ENCODE measurements at regions not wholly inside any gene's neighbourhood (a gene's known extent, or its start where the extent isn't known, plus 50 kb on each side); places are given as distances from the start of the nearest gene placed in this dataset.

GRCh38 chr3:5766848-5767247, 579.3 kb downstream of the EDEM1 start (continued):
- TF ChIP-seq ZBTB40 (IDR thresholded peaks at IDR 0.05): peak; percentile 42; the same call in 1 of the 2 replicates
- TF ChIP-seq ZBTB40 (CRISPR knock-in tag; IDR thresholded peaks at IDR 0.05): no peak
- no peak for TF ChIP-seq ZBTB1 (CRISPR knock-in tag; IDR thresholded peaks at IDR 0.05; ENCODE audit: borderline replicate concordance, low read depth)
- peak; percentile 48; the same call in 1 of the 2 replicates for TF ChIP-seq MEF2A (IDR thresholded peaks at IDR 0.05; ENCODE audit: control insufficient read depth, low read depth, low read length)
- no peak for TF ChIP-seq DNMT1 (IDR thresholded peaks at IDR 0.05)
- TF ChIP-seq TEAD4 (IDR thresholded peaks at IDR 0.05; ENCODE audit: low read length): peak; percentile 87
- TF ChIP-seq TEAD4 (CRISPR knock-in tag; IDR thresholded peaks at IDR 0.05; ENCODE audit: borderline replicate concordance): no peak
- TF ChIP-seq ARID3A (IDR thresholded peaks at IDR 0.05; ENCODE audit: borderline replicate concordance, low read depth, low read length): peak; percentile 32; the same call in 1 of the 2 replicates
- 0 out of 2 replicates have a peak, but pooled peaks have one; percentile 50 for TF ChIP-seq MYNN (IDR thresholded peaks at IDR 0.05)
- no peak for TF ChIP-seq MYNN (CRISPR knock-in tag; IDR thresholded peaks at IDR 0.05)
- peak in 1 of 3 experiments; percentile 54 for TF ChIP-seq YY1 (IDR thresholded peaks at IDR 0.05; ENCODE audit: borderline replicate concordance in 1 of 3, control insufficient read depth in 1 of 3, extremely low read depth in 1 of 3, insufficient read depth in 3 of 3, insufficient read length in 1 of 3, insufficient replicate concordance in 2 of 3, low read depth in 1 of 3, low read length in 2 of 3)
- peak; percentile 9; the same call in 1 of the 2 replicates for TF ChIP-seq ATF4 (CRISPR knock-in tag; IDR thresholded peaks at IDR 0.05)
- TF ChIP-seq SMARCA4 (IDR thresholded peaks at IDR 0.05): no peak
- TF ChIP-seq ZNF384 (IDR thresholded peaks at IDR 0.05; ENCODE audit: low read depth, low read length): 0 out of 2 replicates have a peak, but pooled peaks have one; percentile 21
- peak; percentile 49; the same call in 1 of the 2 replicates for TF ChIP-seq TAL1 (IDR thresholded peaks at IDR 0.05)
- no peak for TF ChIP-seq HNRNPL (IDR thresholded peaks at IDR 0.05; ENCODE audit: low read depth, low read length)
